GM19328 (cell line): ENCODE measurements at regions not wholly inside any gene's neighbourhood (a gene's known extent, or its start where the extent isn't known, plus 50 kb on each side); places are given as distances from the start of the nearest gene placed in this dataset.

Source experiments
- ATAC-seq: cut with Tn5 transposase; IDR thresholded peaks from one replicate; pipeline ENCODE4 v1.9.1; 2021; ENCODE audit warnings: mild to moderate bottlenecking, moderate library complexity; ENCODE audit not compliant: unreplicated experiment

DNA sequence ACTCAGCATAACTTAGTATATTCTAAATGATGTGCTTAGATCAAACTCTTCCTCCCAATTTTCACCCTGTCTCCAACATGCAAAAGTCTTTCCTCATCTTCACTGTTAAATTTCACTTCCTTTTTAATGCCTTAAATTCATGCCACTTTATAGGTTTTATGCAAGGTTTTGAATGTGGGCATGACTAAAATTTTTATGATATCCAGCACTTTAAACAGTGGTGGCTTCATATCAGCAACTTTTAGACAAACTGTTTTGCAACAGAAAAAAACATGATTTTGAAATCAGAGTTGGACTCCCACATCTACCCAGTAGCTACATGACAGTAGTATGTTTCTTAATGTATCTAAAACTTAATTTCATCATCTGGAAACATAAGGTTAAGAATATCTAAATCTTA is 84.7 kb upstream of the ZP4 start:
- ATAC-seq = no peak

DNA sequence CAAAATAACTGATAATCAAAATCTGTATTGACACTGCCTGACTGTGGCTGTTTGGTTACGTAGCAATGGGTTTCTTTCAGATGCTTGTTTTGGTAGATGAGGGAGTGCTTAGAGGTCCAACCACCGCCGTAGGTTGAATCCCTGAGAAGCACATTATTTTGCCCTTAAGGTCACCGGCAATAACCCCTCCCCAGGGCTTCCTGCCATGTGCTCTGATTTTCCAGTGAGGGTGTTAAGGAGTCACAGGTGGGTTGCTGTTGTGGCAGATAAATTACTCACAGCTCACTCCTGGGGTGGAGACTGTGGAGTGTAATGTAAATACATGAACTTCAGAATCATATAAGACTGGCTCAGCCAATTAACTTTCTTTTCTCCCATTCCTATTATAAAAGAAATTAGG is 81.5 kb upstream of the ZP4 start:
- ATAC-seq = no peak

DNA sequence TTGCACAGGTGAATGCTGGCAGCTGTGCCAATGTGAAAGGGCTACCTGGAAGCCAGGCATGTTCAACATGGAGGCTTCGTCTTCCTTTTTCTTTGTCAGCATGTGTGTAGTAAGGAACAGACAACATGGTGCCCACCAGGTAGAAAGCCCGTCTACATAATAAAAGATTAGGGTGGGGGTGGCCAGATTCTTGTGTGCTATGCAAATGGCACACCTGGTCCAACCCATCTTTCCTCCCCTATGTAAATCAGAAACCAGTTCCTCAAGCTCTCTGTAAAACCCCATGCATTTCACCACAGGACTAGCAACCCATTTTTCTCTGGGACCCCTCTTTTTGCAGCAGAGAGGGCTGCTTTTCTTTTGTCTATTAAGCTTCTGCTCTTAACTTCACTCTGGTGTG is 72.3 kb upstream of the ZP4 start:
- no peak for ATAC-seq

DNA sequence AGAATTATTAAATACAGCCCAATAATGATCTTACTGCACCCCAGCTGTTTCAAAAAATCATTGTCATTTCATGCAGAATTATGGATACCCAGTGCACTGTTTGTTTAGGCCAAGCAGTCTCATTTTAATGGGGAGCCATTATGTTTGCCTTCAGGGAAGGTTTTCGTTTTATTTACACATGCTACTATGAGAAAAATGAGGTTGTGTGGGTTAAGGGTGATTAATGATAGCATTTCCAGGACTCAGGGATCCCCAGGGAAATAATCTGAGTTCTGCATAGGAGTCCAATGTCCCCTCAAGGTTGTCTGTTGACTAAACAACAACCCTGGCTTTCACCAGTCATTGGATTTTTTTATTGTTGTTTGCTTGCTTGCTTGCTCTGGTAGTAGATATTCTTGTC is 71.0 kb upstream of the ZP4 start:
- no peak for ATAC-seq

DNA sequence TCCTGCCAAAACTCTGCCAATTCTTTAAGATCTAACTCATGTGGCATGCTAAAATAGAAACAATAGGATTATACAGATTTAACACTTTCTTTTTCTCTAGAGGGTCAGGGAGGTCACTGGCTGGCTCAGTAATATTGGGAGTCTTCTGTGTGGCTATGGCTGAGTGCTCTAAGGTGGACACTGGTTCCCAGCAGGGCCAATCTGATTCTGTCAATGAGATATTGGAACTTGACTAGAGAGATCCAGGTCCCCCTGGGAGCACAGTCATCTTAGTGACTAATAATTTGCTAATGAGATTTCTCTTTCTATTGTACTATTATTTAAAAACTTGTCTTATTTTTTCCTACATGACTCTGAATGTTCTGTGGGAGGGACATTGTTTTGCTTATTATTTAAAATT is 69.1 kb upstream of the ZP4 start:
- ATAC-seq = no peak

DNA sequence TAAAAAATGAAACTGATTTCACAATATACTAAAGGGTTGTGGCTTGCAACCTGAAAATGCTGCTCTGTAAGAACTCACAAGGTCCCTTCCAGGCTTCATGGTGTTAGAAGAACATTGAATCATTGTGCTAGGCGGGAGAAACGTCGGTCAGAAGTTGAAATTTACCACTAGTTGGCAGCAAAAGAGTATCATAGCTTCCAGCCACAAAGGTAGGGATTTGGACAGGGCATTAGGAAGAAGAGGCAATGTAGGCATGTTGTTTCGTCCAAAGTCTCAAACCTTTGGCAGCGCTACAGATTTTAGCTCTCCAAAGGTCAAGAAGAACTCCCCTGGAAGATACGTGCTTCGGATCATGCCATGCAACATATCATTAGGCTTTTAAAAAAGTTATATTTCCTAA is 62.5 kb upstream of the ZP4 start:
- no peak for ATAC-seq
